ENCODE measurements at regions not wholly inside any gene's neighbourhood (a gene's known extent, or its start where the extent isn't known, plus 50 kb on each side); places are given as distances from the start of the nearest gene placed in this dataset.

- DNase-seq (ENCODE audit: insufficient read length, low spot score) (no peak), FAIRE-seq (no peak)
- TF ChIP-seq, protein P1, sequence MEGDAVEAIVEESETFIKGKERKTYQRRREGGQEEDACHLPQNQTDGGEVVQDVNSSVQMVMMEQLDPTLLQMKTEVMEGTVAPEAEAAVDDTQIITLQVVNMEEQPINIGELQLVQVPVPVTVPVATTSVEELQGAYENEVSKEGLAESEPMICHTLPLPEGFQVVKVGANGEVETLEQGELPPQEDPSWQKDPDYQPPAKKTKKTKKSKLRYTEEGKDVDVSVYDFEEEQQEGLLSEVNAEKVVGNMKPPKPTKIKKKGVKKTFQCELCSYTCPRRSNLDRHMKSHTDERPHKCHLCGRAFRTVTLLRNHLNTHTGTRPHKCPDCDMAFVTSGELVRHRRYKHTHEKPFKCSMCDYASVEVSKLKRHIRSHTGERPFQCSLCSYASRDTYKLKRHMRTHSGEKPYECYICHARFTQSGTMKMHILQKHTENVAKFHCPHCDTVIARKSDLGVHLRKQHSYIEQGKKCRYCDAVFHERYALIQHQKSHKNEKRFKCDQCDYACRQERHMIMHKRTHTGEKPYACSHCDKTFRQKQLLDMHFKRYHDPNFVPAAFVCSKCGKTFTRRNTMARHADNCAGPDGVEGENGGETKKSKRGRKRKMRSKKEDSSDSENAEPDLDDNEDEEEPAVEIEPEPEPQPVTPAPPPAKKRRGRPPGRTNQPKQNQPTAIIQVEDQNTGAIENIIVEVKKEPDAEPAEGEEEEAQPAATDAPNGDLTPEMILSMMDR (IDR thresholded peaks at IDR 0.05; ENCODE audit: insufficient read depth, missing control alignments): no peak
Measured at GRCh38 chr3:132789959-132790358, 67.8 kb upstream of the NPHP3 start.

GRCh38 chr3:132788301-132788671 is 66.1 kb upstream of the NPHP3 start:
- TF ChIP-seq, protein P1 (IDR thresholded peaks at IDR 0.05; ENCODE audit: insufficient read depth, missing control alignments): no peak
- DNase-seq (ENCODE audit: insufficient read length, low spot score): no peak
- no peak for FAIRE-seq

DNA sequence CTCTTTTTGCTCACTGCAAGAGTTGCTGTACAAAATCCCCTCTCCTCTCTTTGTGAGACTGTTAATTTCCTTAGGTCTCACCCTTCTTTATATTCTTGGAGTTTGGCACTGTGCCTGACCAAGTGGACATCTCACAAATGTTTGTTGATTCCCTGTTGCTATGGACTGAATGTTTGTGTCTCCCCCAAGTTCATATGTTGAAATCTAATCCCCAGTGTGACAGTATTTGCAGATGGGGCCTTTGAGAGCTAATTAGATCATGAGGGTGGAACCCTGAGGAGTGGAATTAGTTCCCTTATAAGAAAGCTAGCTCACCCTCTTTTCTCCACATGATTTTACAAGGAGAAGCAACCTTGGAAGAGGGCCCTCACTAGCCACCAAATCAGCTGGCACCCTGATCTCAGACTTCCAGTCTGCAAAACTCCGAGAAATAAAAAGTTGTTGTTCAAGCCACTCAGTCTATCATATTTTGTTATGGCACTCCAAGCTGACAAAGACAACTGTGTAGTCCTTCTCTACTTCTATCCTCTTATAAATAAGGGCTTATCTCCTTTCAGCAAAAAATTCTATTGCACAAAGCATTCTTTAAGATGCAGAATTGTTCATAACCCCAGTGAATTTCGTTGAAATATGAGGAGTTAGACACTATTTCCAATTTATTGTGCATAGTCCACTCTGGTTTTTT is 65.5 kb upstream of the NPHP3 start:
- TF ChIP-seq, protein P1 (IDR thresholded peaks at IDR 0.05; ENCODE audit: insufficient read depth, missing control alignments): no peak
- FAIRE-seq (no peak), DNase-seq (ENCODE audit: insufficient read length, low spot score) (no peak)

- DNase-seq (ENCODE audit: insufficient read length, low spot score): no peak
- FAIRE-seq: no peak
- TF ChIP-seq, protein P1 (IDR thresholded peaks at IDR 0.05; ENCODE audit: insufficient read depth, missing control alignments): no peak
Measured at GRCh38 chr3:132786890-132787289, 64.7 kb upstream of the NPHP3 start.

GRCh38 chr3:132785292-132785691 is 63.1 kb upstream of the NPHP3 start:
- no peak for FAIRE-seq
- TF ChIP-seq, protein P1 (IDR thresholded peaks at IDR 0.05; ENCODE audit: insufficient read depth, missing control alignments): no peak
- DNase-seq (ENCODE audit: insufficient read length, low spot score): no peak

DNA sequence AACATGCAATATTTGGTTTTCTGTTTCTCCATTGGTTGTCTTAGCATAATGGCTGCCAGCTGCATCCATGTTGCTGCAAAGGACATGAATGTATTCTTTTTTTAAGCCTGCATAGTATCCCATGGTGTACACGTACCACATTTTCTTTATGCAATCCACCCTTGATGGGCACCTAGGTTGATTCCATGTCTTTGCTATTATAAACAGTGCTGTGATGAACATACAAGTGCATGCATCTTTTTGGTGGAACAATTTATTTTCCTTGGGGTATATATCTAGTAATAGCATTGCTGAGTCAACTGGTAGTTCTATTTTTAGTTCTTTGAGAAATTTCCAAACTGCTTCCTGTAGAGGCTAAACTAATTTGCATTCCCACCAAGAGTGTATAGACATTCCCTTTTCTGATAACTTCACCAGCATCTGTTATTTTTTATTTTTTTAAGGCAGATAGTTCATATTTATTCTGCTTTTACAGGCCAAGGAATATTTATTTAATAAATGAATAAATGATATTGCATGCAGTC is 62.4 kb upstream of the NPHP3 start:
- TF ChIP-seq, protein P1 (IDR thresholded peaks at IDR 0.05; ENCODE audit: insufficient read depth, missing control alignments): no peak
- FAIRE-seq (no peak), DNase-seq (ENCODE audit: insufficient read length, low spot score) (no peak)

- DNase-seq (ENCODE audit: insufficient read length, low spot score) (no peak), FAIRE-seq (no peak)
- TF ChIP-seq, protein P1 (IDR thresholded peaks at IDR 0.05; ENCODE audit: insufficient read depth, missing control alignments): no peak
Measured at GRCh38 chr3:132783152-132783551, 60.9 kb upstream of the NPHP3 start.
